HG02981 (cell line): ENCODE measurements at regions not wholly inside any gene's neighbourhood (a gene's known extent, or its start where the extent isn't known, plus 50 kb on each side); places are given as distances from the start of the nearest gene placed in this dataset.

Experiments
- ATAC-seq: cut with Tn5 transposase; IDR thresholded peaks from one replicate; pipeline ENCODE4 v1.9.1; 2021; ENCODE audit warnings: mild to moderate bottlenecking, moderate library complexity; ENCODE audit not compliant: unreplicated experiment

DNA sequence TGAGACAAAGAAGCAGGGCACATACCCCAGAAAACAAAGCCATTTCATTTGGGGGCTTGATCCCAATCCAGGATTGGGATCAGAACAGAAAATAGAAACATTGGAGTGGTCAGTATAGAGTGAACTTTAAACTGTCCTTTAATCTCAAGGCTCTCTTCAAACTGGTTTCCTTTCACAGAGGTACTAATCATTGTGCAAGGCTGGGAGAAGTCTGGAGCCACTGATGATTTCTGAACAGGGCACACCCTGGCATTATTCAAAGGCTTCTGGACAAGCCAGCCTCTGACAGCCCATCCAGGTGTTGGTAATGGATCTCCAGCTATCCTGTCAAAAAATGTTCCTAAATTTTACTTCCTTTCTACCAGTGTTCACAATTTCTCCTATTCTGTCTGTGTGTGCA is 244.5 kb downstream of the DDX3Y start:
- no peak for ATAC-seq

DNA sequence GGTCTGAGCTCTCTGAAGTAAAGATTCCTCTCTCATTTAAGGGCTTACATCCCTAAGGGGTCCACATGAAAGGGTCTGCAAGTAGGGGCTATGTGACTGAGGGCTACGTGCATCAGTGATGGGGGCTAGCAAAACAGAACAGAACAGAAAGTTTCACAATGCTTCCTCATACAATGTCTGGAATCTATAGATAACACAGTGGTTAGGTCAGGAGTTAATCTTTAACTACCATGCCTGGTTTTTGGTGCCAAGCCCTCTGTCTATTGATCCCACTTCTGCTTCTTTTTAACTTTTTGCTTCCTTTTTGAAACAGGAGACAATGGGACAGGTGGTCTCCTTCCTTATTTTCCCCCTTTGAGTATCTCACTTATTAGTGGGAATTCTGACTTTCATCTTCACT is 263.0 kb downstream of the DDX3Y start:
- no peak for ATAC-seq

DNA sequence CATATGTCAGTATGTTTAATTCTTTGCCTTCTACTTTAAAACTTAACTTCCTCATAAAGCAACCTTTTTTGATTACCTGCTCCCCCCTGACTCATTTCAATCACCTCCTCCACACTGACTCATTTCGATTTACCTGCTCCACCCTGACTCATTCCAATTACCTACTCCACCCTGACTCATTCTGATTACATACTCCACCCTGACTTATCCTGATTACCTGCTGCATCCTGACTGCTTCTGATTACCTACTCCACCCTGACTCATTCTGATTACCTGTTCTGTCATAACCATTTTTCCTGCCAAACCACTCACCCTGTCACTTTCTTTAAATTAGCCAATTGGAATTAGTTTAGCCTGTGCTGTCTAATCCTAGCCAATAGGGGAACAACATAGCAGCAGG is 263.6 kb downstream of the DDX3Y start:
- no peak for ATAC-seq
